KOPT-K1 (cell line): ENCODE measurements at regions not wholly inside any gene's neighbourhood (a gene's known extent, or its start where the extent isn't known, plus 50 kb on each side); places are given as distances from the start of the nearest gene placed in this dataset.
"Not testable (repeated sequence)": the region's sequence is repeated elsewhere in the genome, so short reads cannot be mapped to it uniquely, and the experiment has no call there.

Source experiments
- H3K27ac ChIP-seq: fragments of 200-600 bp; sonication (generic); 2 replicates; pipeline ENCODE4 v1.5.1; 2016; ENCODE audit warnings: antibody characterized with exemption, mild to moderate bottlenecking, low read depth, low read length; ENCODE audit not compliant: poor library complexity, severe bottlenecking
- H3K36me3 ChIP-seq: fragments of 200-600 bp; sonication (generic); 2 replicates; pipeline ENCODE4 v1.5.1; 2017; ENCODE audit warnings: antibody characterized with exemption, mild to moderate bottlenecking, low read length, moderate library complexity; ENCODE audit not compliant: insufficient read depth
- H3K9me3 ChIP-seq: fragments of 200-600 bp; sonication (generic); 2 replicates; pipeline ENCODE4 v1.5.1; 2017; ENCODE audit warnings: antibody characterized with exemption, low read length, mild to moderate bottlenecking; ENCODE audit not compliant: insufficient read depth, poor library complexity, severe bottlenecking

GRCh38 chr10:129191797-129192196 is 275.2 kb upstream of the MGMT start:
- peaks cover 6% of the 10 kb centered on the region for H3K9me3 ChIP-seq
- no peak overlapping the region for H3K27ac ChIP-seq
- no peaks in the 10 kb centered on the region for H3K36me3 ChIP-seq

DNA sequence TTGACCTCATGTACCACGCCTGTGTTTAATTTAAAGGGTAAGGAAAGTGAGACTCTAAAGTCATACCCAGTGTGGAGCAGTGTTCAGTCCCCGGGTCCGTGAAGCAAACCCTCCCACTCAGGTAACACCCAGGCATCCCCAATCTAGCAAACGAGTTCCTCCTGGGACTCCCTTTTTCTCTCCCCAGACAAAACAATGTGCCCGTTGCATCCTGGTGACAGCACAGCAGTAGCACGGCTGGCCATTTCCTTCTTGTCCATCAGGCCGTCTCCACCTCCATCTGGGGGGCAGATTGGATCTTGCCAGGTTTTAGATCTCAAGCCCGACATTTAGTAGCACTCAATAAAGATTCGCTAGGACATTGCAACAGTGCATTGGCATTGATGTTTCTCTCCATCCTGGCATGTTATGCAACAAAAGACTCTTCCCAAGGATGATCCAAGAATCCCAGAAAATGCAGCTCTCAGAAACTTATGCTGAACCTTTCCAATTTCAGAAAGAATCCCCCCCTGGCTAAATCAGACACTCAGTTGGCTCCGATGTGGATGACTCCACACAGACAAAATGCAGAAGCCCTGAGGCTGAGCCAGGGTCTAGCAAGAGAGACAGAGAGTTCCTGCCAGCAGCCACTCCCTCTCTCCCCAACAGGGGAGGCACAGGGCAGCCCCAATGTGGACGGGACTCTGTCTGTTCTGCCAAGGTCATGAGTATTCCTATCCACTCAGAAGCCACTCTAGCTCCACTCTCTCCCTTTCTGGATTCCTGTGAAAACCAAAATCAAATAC is 274.5 kb upstream of the MGMT start:
- H3K9me3 ChIP-seq = no peaks in the 10 kb centered on the region
- no peaks in the 10 kb centered on the region for H3K36me3 ChIP-seq
- H3K27ac ChIP-seq = no peak overlapping the region

DNA sequence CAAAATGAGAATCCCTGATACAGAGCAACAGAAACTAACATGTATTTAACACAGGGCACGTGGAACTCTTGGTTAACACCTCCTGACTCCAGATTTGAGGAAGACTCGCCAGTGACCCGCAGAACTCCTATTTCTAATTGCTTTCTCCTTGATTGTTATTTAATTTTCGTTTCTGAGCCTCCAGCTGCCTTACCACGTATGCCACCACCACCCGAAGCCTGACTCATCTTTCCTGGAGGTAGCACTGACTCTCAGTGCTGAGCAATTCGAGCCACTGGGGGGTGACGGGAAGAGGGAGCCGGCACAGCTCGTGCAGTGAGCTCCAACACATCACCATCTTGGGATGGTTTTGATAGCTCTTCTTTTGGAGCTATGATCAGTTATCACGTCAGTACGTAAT is 273.9 kb upstream of the MGMT start:
- no peaks in the 10 kb centered on the region for H3K9me3 ChIP-seq
- H3K36me3 ChIP-seq = no peaks in the 10 kb centered on the region
- H3K27ac ChIP-seq = no peak overlapping the region

GRCh38 chr10:129194181-129194870 is 272.7 kb upstream of the MGMT start:
- Histone ChIP-seq H3K9me3 (no peaks in the 10 kb centered on the region), H3K27ac (no peak overlapping the region), H3K36me3 (no peaks in the 10 kb centered on the region)

DNA sequence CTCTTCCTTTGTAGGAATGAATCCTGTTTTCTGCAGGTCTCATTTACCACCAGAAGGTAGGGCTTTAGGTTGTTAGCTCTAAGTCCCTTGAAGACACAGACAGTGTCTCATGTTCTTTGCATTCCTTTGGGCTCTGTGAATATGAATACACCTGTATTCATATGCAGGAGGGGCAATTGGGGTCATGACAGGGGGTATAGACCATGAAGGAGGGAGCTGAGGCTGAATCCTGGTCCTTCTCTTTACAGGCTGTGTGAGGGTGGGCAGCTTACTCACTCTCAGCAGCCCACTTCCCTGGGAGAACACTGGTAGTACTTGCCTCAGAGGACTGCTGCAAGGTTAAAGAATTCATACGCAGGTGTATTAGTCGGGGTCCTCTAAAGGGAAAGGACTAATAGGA is 267.2 kb upstream of the MGMT start:
- no peaks in the 10 kb centered on the region for H3K36me3 ChIP-seq
- no peak overlapping the region for H3K27ac ChIP-seq
- H3K9me3 ChIP-seq = no peaks in the 10 kb centered on the region

GRCh38 chr10:129203819-129204218 is 263.2 kb upstream of the MGMT start:
- H3K27ac ChIP-seq = no peak overlapping the region
- no peaks in the 10 kb centered on the region for H3K36me3 ChIP-seq
- H3K9me3 ChIP-seq = no peaks in the 10 kb centered on the region

- no peaks in the 10 kb centered on the region for H3K9me3 ChIP-seq
- no peaks in the 10 kb centered on the region for H3K36me3 ChIP-seq
- no peak overlapping the region for H3K27ac ChIP-seq
These were observed 259.7 kb upstream of the MGMT start for GRCh38 chr10:129207297-129207696.

DNA sequence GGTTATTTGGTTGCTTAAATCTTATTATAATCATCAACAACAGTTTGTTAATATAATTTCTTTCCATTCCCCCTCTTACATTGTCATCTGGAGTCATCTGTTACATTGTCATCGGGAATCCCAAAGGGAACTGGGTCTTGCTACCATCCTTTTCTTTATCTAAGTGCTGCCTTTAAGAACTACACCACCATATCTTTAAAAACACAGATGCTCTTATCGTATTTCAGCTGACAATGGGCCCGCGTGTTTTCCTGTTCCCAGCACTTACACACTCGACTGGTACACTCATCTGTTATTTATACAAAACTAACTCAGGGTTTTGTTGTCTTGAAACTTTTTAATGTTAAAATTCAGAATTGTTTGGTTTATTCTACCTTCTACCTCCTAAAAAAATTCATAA is 256.2 kb upstream of the MGMT start:
- H3K27ac ChIP-seq = no peak overlapping the region
- no peaks in the 10 kb centered on the region for H3K36me3 ChIP-seq
- H3K9me3 ChIP-seq = no peaks in the 10 kb centered on the region

DNA sequence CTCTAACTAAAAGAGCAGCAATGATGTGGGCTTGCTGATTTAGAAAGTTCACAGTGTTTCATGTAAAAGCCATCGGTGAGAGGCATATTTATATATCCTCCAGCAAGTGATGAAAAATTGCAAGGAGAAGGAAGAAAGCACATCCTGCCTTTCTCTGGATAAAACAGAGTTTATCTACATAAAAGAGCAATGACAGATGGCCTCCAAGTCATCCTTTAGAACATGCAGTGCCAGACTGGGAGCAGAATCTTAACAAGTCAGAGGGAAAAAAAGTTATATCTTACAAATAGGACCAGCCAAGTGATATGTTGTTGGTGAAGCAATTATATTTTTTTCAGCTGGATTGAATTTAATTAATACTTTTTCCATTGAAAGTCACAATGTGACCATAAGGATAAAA is 253.8 kb upstream of the MGMT start:
- H3K9me3 ChIP-seq = no peaks in the 10 kb centered on the region
- H3K36me3 ChIP-seq = no peaks in the 10 kb centered on the region
- no peak overlapping the region for H3K27ac ChIP-seq

DNA sequence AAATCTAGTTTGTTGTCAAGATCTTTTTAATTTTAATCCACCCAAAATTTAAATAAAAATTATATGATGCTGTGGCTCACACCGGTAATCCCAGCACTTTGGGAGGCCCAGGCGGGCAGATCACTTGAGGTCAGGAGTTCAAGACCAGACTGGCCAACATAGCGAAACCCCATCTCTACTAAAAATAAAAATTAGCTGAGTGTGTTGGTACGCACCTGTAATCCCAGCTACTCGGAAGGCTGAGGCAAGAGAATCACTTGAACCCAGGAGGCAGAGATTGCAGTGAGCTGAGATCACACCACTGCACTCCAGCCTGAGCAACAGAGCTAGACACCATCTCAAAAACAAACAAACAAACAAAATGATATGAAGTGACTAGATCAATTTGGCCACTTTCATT is 253.0 kb upstream of the MGMT start:
- H3K9me3 ChIP-seq, H3K27ac ChIP-seq: not testable (repeated sequence)

GRCh38 chr10:129219364-129219763 is 247.7 kb upstream of the MGMT start:
- Histone ChIP-seq H3K9me3 (no peaks in the 10 kb centered on the region), H3K27ac (no peak overlapping the region), H3K36me3 (no peaks in the 10 kb centered on the region)

More for the DNA sequence above, 253.0 kb upstream of the MGMT start:
- H3K36me3 ChIP-seq = not testable (repeated sequence)

DNA sequence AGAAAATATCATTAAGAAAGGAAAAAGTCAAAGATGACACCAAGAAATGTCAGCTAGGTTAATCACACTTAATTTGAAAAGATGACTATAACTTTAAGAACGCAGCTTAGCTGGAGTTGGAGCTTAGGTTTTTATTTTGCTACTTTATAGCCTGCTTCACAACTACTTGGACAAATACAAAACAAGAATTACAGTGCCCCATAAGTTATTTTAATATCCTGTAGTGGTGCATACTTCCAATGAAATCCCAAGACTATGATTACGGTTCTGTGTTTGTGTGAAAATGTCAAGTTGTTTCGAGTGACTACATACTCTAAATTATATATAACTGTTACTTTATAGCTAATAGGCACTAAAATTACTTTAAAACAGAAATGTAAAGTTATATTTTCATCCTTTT is 244.6 kb upstream of the MGMT start:
- Histone ChIP-seq H3K9me3 (no peaks in the 10 kb centered on the region), H3K36me3 (no peaks in the 10 kb centered on the region), H3K27ac (no peak overlapping the region)

DNA sequence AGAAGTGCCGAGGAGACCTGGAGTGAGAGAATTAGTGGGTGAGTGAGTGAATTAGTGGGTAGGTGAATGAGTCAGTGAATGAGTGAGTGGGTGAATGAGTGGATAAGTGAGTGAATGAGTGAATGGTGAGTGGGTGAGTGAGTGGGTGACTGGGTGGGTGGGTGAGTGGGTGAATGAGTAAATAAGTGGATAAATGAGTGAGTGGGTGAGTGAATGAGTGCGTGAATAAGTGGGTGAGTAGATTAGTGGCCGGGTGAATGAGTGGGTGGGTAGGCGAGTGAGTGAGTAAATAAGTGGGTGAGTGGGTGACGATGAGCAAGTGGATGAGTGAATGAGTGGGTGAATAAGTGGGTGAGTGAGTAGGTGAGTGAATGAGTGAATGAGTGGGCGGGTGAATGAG is 243.7 kb upstream of the MGMT start:
- H3K27ac ChIP-seq = no peak overlapping the region
- H3K36me3 ChIP-seq = no peaks in the 10 kb centered on the region
- H3K9me3 ChIP-seq = no peaks in the 10 kb centered on the region

- Histone ChIP-seq H3K36me3 (no peaks in the 10 kb centered on the region), H3K27ac (no peak overlapping the region), H3K9me3 (no peaks in the 10 kb centered on the region)
These were observed 243.0 kb upstream of the MGMT start for GRCh38 chr10:129224065-129224464.

- H3K36me3 ChIP-seq = no peaks in the 10 kb centered on the region
- no peaks in the 10 kb centered on the region for H3K9me3 ChIP-seq
- H3K27ac ChIP-seq = no peak overlapping the region
These were observed 235.2 kb upstream of the MGMT start for GRCh38 chr10:129231821-129232220.
